ENCODE measurements at regions not wholly inside any gene's neighbourhood (a gene's known extent, or its start where the extent isn't known, plus 50 kb on each side); places are given as distances from the start of the nearest gene placed in this dataset.
A peak's percentile ranks its signal among the peaks of the same experiment; 100 is the strongest.
"Not testable (repeated sequence)": the region's sequence is repeated elsewhere in the genome, so short reads cannot be mapped to it uniquely, and the experiment has no call there.

DNA sequence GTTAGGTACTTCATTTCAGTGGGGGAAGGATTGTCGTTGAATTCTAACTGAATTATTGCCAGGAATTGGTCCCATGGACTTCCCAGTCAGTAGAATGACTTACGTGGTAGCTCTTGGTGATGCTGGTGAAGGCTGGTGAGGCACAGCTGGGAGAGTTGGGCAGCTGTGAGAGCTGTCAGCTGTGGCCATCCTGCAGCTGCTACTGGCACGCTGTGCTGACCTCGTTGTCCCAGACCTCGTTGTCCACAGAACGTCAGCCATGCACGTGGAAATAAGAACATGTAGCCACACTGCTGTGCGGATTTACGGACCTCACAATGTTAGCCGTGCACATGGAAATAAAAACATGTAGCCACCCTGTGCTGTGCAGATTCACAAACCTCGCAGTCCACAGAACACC is 102.3 kb downstream of the NPIPB11 start:
- DNase-seq (ENCODE audit: low spot score in 2 of 2) = no peak
- intact Hi-C loops (cut with DNase I; ENCODE audit: low total_unique reads) = loop anchor here (10.0 kb wide), 1 partner anchor 1731 kb away; the partner anchor contains the start of gene STX4

DNA sequence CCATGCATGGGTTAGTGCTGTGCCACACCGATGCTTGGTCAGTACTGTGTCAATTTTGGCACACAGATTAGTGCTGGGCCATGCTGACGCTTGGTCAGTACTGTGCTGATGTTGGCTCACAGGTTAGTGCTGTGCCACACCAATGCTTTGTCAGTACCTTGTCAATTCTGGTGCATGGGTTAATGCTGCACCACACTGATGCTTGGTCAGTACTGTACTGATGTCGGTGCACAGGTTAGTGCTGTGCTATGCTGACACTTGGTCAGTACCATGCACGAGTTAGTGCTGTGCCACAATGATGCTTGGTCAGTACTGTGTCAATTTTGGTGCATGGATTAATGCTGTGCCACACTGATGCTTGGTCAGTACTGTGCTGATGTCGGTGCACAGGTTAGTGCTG is 103.0 kb downstream of the NPIPB11 start:
- Histone ChIP-seq H3K9me3 (no peaks in the 10 kb centered on the region), H3K4me1 (no peaks in the 10 kb centered on the region), H3K27me3 (no peaks in the 10 kb centered on the region), H3K27ac (no peak overlapping the region), H3K36me3 (no peaks in the 10 kb centered on the region), H3K4me3 (no peak overlapping the region)
- TF ChIP-seq, protein P1, sequence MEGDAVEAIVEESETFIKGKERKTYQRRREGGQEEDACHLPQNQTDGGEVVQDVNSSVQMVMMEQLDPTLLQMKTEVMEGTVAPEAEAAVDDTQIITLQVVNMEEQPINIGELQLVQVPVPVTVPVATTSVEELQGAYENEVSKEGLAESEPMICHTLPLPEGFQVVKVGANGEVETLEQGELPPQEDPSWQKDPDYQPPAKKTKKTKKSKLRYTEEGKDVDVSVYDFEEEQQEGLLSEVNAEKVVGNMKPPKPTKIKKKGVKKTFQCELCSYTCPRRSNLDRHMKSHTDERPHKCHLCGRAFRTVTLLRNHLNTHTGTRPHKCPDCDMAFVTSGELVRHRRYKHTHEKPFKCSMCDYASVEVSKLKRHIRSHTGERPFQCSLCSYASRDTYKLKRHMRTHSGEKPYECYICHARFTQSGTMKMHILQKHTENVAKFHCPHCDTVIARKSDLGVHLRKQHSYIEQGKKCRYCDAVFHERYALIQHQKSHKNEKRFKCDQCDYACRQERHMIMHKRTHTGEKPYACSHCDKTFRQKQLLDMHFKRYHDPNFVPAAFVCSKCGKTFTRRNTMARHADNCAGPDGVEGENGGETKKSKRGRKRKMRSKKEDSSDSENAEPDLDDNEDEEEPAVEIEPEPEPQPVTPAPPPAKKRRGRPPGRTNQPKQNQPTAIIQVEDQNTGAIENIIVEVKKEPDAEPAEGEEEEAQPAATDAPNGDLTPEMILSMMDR (IDR thresholded peaks at IDR 0.05) = no peak
- TF ChIP-seq POLR2AphosphoS5 (IDR thresholded peaks at IDR 0.05) (no peak), POLR2A (IDR thresholded peaks at IDR 0.05) (no peak)
- no peak for DNase-seq (ENCODE audit: low spot score in 2 of 2)
- intact Hi-C loops (cut with DNase I; ENCODE audit: low total_unique reads) = loop anchor here (10.0 kb wide), 1 partner anchor 1731 kb away; the partner anchor contains the start of gene STX4

More for the DNA sequence above, 102.3 kb downstream of the NPIPB11 start:
- Histone ChIP-seq H3K4me1 (no peaks in the 10 kb centered on the region), H3K4me3 (no peak overlapping the region), H3K36me3 (no peaks in the 10 kb centered on the region), H3K9me3 (no peaks in the 10 kb centered on the region), H3K27ac (no peak overlapping the region), H3K27me3 (no peaks in the 10 kb centered on the region)
- TF ChIP-seq POLR2AphosphoS5 (IDR thresholded peaks at IDR 0.05) = no peak
- no peak for TF ChIP-seq POLR2A (IDR thresholded peaks at IDR 0.05)
- TF ChIP-seq, protein P1 (IDR thresholded peaks at IDR 0.05) = no peak

DNA sequence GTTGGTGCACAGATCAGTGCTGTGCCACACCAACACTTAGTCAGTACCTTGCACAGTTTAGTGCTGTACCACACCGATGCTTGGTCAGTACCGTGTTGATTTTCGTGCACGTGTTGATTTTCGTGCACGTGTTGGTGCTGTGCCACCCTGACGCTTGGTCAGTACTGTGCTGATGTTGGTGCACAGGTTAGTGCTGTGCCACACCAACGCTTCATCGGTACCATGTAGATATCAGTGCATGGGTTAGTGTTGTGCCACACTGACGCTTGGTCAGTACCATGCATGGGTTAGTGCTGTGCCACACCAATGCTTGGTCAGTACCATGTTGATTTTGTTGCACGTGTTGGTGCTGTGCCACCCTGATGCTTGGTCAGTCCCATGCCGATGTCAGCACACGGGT is 103.5 kb downstream of the NPIPB11 start:
- Histone ChIP-seq H3K9me3 (no peaks in the 10 kb centered on the region), H3K27ac (no peak overlapping the region), H3K36me3 (no peaks in the 10 kb centered on the region), H3K4me3 (no peak overlapping the region), H3K27me3 (no peaks in the 10 kb centered on the region), H3K4me1 (no peaks in the 10 kb centered on the region)
- DNase-seq (ENCODE audit: low spot score in 2 of 2) = no peak
- no peak for TF ChIP-seq POLR2A (IDR thresholded peaks at IDR 0.05)
- TF ChIP-seq POLR2AphosphoS5 (IDR thresholded peaks at IDR 0.05) = no peak
- TF ChIP-seq, protein P1 (IDR thresholded peaks at IDR 0.05) = no peak
- intact Hi-C loops (cut with DNase I; ENCODE audit: low total_unique reads) = loop anchor here (10.0 kb wide), 1 partner anchor 1732 kb away; the partner anchor contains the start of gene STX4

DNA sequence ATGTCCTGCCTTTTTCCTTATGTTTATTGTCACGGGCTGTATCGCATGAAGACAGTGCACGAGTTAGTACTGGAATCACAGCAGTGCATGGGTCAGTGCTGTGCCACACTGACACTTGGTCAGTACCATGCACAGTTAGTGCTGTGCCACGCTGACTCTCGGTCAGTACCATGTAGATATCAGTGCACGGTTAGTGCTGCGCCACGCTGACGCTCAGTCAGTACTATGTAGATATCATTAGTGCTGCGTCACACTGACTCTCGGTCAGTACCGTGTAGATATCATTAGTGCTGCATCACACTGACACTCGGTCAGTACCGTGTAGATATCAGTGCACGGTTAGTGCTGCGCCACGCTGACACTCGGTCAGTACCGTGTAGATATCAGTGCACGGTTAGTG is 104.1 kb downstream of the NPIPB11 start:
- H3K27me3 ChIP-seq; H3K9me3 ChIP-seq; H3K36me3 ChIP-seq; H3K4me1 ChIP-seq; DNase-seq (ENCODE audit: low spot score in 2 of 2); H3K4me3 ChIP-seq: not testable (repeated sequence)
- H3K27ac ChIP-seq = peak overlapping the region in 1 of 2 donors; percentile 82
- intact Hi-C loops (cut with DNase I; ENCODE audit: low total_unique reads) = loop anchor here (10.0 kb wide), 1 partner anchor 1732 kb away; the partner anchor contains the start of gene STX4

DNA sequence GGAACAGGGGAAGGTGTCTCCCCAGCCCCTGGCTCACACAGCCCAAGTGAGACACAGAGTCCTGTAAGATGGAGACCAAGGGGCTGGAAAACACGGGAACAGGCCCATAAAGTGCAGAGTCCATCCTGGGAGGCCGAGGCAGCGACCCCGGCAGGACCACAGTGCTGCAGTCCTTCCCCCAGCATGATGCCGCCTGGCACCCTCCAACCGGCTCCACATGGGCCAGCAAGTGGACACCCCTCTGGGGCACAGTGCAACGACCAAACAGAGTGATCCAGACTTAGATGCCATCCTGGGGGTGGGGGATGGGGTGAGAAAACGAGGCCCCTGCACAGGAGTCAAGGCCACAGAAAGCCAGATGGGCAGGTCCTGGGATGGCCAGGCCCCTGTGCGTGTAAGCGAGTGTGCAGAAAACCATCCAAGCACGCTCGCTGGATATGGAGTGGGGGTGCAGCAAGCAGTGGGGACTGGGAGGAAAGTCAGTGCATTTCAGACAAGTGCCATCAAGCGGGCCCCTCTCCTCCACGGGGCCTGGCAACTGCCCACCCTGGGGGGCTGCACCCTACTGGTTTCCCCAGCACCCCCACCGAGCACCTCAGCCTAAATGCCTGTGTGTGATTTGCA is 104.7 kb downstream of the NPIPB11 start:
- intact Hi-C loops (cut with DNase I; ENCODE audit: low total_unique reads) = loop anchor here (10.0 kb wide), 1 partner anchor 1733 kb away; the partner anchor contains the start of gene STX4
- peak overlapping the region in 1 of 2 donors; percentile 82 for H3K27ac ChIP-seq
- not testable (repeated sequence) for H3K27me3 ChIP-seq; H3K36me3 ChIP-seq; H3K9me3 ChIP-seq; DNase-seq (ENCODE audit: low spot score in 2 of 2); H3K4me3 ChIP-seq; H3K4me1 ChIP-seq

DNA sequence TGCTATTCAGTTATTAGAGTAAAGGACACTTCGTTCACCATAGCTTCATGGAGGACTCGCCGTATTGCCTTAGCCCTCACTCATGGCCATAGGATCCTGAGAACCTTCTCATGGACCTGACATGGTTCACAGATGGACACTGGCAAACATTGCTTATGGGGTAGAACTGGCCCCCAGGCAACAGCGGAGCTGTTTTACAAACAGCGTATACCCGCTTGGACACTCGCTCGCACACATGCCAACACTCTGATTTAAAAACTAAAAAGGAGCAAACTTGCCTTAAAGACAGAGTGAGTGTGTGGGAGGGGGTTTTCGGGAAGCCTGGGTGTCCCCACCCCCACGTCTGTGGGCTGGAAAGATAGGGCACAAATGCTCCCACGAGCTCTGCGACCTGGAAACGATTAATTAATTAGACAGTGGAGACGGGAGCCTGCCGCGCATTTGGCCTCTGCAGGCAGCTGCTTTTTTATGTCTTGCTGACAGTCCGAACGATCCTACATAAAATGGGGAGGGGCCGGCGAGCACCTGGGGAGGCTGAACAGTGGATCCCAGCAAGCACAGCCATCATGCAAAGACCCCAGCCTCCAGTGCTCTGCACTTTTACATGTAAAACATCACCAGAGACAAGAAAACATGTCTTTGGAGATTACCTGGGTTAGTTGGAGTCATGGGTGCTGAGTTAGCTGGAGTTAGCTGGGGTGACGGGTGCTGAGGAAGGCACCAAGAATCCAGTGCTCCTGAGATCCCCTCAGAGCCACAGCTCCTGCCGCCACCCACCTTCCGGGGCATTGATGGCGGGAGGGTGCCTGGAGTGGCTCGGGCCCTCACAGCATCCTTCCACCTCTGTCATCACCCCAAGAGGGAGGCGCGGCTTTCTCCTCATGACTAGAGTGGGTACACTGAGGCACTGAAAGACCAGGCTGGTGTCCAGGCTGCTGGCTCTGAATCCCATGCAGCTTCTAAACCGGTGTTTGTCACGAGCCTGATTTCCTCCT is 105.7 kb downstream of the NPIPB11 start:
- H3K27me3 ChIP-seq; H3K9me3 ChIP-seq; H3K36me3 ChIP-seq; DNase-seq (ENCODE audit: low spot score in 2 of 2); H3K4me1 ChIP-seq; H3K4me3 ChIP-seq: not testable (repeated sequence)
- peak overlapping the region; percentile 48 to 82 for H3K27ac ChIP-seq
- intact Hi-C loops (cut with DNase I; ENCODE audit: low total_unique reads) = loop anchor here (10.0 kb wide), 1 partner anchor 1734 kb away; the partner anchor contains the start of gene STX4

Measured in breast epithelium (tissue), 4 donors.